Suprapubic skin (tissue), 3 donors: ENCODE measurements at regions not wholly inside any gene's neighbourhood (a gene's known extent, or its start where the extent isn't known, plus 50 kb on each side); places are given as distances from the start of the nearest gene placed in this dataset.

Source experiments
- CTCF ChIP-seq, 2 donors: fragments of 200-600 bp in 1 of 2; fragments of 450-650 bp in 1 of 2; sonication (generic) in 1 of 2; IDR thresholded peaks; one replicate each; pipeline ENCODE4 v1.5.1; 2016 to 2019; ENCODE audit warnings: antibody characterized with exemption in 2 of 2, mild to moderate bottlenecking in 1 of 2, moderate library complexity in 1 of 2
- EP300 ChIP-seq: sonication (generic); formaldehyde crosslinking; IDR thresholded peaks from one replicate; pipeline ENCODE4 v1.6.1; 2017; ENCODE audit warnings: antibody characterized with exemption

- TF ChIP-seq CTCF (IDR thresholded peaks at IDR 0.05) = no peak
- TF ChIP-seq EP300 = no peak
Measured at GRCh38 chr12:23431006-23431405, 518.5 kb downstream of the SOX5 start.
